ENCODE measurements at regions not wholly inside any gene's neighbourhood (a gene's known extent, or its start where the extent isn't known, plus 50 kb on each side); places are given as distances from the start of the nearest gene placed in this dataset.

DNA sequence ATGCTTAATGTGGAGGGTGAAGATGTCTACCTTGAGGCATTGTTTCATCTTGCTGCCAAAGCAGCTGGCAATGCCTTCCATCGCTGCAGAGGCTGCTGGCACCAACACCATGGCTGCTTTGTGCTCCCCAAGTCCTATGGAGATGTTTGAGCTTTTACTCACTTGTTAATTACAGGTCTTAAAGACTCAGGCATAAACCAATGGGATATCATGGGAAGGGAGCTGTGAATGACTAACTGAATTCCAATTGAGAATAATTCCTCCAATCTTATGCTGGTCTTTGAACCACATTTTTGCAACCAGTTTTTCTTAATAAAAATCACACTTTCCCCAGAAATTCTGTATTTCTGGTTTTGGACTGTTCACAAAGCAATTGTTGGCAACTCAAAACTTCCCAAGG is 762.0 kb downstream of the GBE1 start:
- Histone ChIP-seq H3K9me3 (ENCODE audit: control insufficient read depth, low read length) (no peaks in the 10 kb centered on the region), H3K9ac (ENCODE audit: low read length) (no peak overlapping the region), H3K4me1 (ENCODE audit: control insufficient read depth, insufficient read depth, low read length) (no peaks in the 10 kb centered on the region), H3K36me3 (ENCODE audit: control insufficient read depth, insufficient read depth, low read length, severe bottlenecking) (no peaks in the 10 kb centered on the region), H3K4me3 (ENCODE audit: low read length) (no peak overlapping the region), H3K27me3 (replicated peaks; ENCODE audit: control insufficient read depth, insufficient read depth, low read length) (no peaks in the 10 kb centered on the region)
- no peak for DNase-seq (ENCODE audit: low read depth)

GRCh38 chr3:80998022-80998421 is 763.4 kb downstream of the GBE1 start:
- DNase-seq (ENCODE audit: low read depth), result no peak

DNA sequence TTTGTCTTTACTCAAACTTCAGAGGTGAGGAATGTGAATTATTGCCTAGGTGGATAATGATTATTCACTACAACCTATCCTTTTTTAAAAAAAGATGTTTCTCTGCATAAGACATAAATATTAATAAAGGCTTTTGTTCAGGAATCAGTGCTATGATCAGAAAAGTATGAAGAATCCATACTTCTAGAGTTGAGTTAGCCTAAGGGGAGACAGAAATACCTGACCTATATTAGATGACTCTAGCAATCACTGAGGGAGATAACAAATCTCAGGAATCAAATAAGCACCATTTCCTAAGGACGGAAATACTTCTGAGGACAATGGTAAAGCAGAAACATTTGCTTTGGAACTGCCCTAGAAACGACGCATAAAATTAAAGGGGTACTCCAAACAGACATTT is 763.8 kb downstream of the GBE1 start:
- Histone ChIP-seq H3K4me3 (ENCODE audit: low read length) (no peak overlapping the region), H3K36me3 (ENCODE audit: control insufficient read depth, insufficient read depth, low read length, severe bottlenecking) (no peaks in the 10 kb centered on the region), H3K9ac (ENCODE audit: low read length) (no peak overlapping the region), H3K4me1 (ENCODE audit: control insufficient read depth, insufficient read depth, low read length) (no peaks in the 10 kb centered on the region), H3K9me3 (ENCODE audit: control insufficient read depth, low read length) (no peaks in the 10 kb centered on the region), H3K27me3 (replicated peaks; ENCODE audit: control insufficient read depth, insufficient read depth, low read length) (no peaks in the 10 kb centered on the region)
- no peak for DNase-seq (ENCODE audit: low read depth)

More at GRCh38 chr3:80998022-80998421, 763.4 kb downstream of the GBE1 start:
- Histone ChIP-seq H3K9me3 (ENCODE audit: control insufficient read depth, low read length) (no peaks in the 10 kb centered on the region), H3K4me1 (ENCODE audit: control insufficient read depth, insufficient read depth, low read length) (no peaks in the 10 kb centered on the region), H3K4me3 (ENCODE audit: low read length) (no peak overlapping the region), H3K36me3 (ENCODE audit: control insufficient read depth, insufficient read depth, low read length, severe bottlenecking) (no peaks in the 10 kb centered on the region), H3K9ac (ENCODE audit: low read length) (no peak overlapping the region), H3K27me3 (replicated peaks; ENCODE audit: control insufficient read depth, insufficient read depth, low read length) (no peaks in the 10 kb centered on the region)

DNA sequence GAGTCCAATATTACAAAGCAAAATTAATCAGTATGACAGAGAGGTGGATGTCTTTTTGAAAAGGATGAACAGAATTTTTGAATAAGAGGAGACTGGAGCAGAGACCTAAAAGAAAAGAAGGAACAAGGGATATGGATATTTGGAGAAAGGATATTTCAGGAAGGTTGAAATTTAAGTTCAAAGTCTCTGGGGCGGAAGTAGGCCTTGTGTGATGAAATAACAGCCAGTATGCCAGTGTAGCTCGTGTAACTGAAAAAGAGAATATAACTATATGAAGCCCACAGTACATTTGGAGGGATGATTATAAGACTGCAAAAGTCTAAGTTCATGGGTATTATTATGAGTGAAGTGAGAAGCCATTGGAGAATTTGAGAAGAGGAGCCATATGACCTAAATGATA is 766.7 kb downstream of the GBE1 start:
- no peaks in the 10 kb centered on the region for H3K4me1 ChIP-seq (ENCODE audit: control insufficient read depth, insufficient read depth, low read length)
- H3K4me3 ChIP-seq (ENCODE audit: low read length), result no peak overlapping the region
- H3K27me3 ChIP-seq (replicated peaks; ENCODE audit: control insufficient read depth, insufficient read depth, low read length), result no peaks in the 10 kb centered on the region
- no peaks in the 10 kb centered on the region for H3K36me3 ChIP-seq (ENCODE audit: control insufficient read depth, insufficient read depth, low read length, severe bottlenecking)
- DNase-seq (ENCODE audit: low read depth), result no peak
- H3K9me3 ChIP-seq (ENCODE audit: control insufficient read depth, low read length), result no peaks in the 10 kb centered on the region
- H3K9ac ChIP-seq (ENCODE audit: low read length), result no peak overlapping the region

DNA sequence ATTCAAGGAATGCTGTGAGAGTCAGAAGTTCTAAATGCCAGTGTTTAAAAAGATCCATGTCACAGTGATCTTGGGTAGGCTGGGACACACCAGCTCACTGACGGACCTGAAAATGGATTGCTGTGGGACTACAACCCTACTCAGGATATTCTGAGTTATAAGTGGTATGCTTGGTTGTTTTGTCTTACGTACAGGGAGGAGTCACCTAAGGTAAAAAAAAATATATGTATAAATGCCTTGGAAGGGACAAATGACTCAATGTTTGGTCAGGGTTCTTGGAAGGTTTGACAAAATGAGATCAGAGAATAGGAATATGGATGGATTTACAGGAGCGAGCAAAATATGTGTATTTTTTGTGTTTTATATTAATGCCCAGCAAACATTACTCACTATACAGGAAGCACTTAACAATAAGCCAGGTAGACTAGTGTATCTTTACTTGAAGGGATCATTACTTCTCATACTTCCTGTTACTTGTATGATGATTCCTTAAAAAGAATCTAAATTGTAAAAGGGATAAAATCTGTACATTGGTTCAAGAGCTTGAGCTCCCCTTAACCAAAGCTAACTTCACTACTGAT is 767.3 kb downstream of the GBE1 start:
- H3K9me3 ChIP-seq (ENCODE audit: control insufficient read depth, low read length), result no peaks in the 10 kb centered on the region
- H3K36me3 ChIP-seq (ENCODE audit: control insufficient read depth, insufficient read depth, low read length, severe bottlenecking), result no peaks in the 10 kb centered on the region
- no peaks in the 10 kb centered on the region for H3K27me3 ChIP-seq (replicated peaks; ENCODE audit: control insufficient read depth, insufficient read depth, low read length)
- no peak for DNase-seq (ENCODE audit: low read depth)
- H3K4me1 ChIP-seq (ENCODE audit: control insufficient read depth, insufficient read depth, low read length), result no peaks in the 10 kb centered on the region
- no peak overlapping the region for H3K9ac ChIP-seq (ENCODE audit: low read length)
- H3K4me3 ChIP-seq (ENCODE audit: low read length), result no peak overlapping the region

DNA sequence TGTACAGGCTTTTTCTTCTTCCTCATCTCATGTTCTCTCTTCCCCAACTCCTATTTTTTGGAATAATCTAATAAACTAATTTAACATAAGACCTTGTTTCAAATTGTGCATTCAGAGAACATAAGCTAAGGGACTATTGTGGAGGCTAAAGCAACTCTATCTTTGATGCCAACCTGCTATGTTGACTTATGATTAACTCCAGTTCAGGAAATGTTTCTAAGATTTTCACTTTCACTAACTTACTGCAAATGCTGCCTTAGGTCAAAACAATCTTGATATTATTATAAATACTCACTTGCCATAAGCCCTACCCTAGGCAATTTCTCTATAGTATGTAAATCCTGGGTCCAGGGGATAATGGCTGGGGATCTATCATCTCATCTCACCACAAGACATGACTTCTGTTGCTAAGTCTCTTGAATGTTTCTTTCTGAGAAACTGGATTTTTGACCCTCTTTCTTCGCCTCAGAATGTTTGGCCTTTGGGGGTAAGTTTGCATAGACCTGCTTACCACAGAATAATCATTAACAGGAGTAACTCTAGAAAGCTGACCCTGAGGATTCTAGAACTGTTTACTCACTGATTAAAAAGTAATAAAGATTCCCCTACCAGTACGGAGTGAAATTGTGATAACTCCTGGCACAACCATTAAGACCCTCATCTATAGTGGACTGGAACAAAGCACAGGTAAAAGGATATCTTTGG is 768.1 kb downstream of the GBE1 start:
- no peaks in the 10 kb centered on the region for H3K9me3 ChIP-seq (ENCODE audit: control insufficient read depth, low read length)

DNA sequence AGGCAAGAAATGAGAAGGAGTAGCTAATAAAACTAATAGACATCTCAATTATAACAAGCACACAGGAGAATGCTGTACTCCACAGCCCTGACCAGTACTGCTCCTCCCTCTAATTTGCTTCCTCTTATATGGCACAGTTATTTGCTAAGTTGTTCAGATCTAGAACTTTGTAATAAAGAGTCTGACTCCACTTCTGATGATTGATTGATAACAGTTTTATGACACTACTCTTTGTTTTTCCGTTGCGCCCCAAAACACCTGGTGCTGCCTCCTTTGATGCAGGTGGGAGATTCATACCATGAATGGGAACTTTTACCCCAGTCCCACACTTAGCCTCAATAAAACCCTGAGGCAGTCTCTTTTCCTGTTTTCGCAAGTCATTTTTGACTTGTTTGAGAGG is 777.7 kb downstream of the GBE1 start:
- H3K4me1 ChIP-seq (ENCODE audit: control insufficient read depth, insufficient read depth, low read length), result no peaks in the 10 kb centered on the region
- H3K27me3 ChIP-seq (replicated peaks; ENCODE audit: control insufficient read depth, insufficient read depth, low read length), result no peaks in the 10 kb centered on the region
- no peak for DNase-seq (ENCODE audit: low read depth)
- no peaks in the 10 kb centered on the region for H3K36me3 ChIP-seq (ENCODE audit: control insufficient read depth, insufficient read depth, low read length, severe bottlenecking)
- no peak overlapping the region for H3K9ac ChIP-seq (ENCODE audit: low read length)
- no peak overlapping the region for H3K4me3 ChIP-seq (ENCODE audit: low read length)
- no peaks in the 10 kb centered on the region for H3K9me3 ChIP-seq (ENCODE audit: control insufficient read depth, low read length)

More for the DNA sequence above, 768.1 kb downstream of the GBE1 start:
- H3K4me1 ChIP-seq (ENCODE audit: control insufficient read depth, insufficient read depth, low read length), result no peaks in the 10 kb centered on the region
- no peaks in the 10 kb centered on the region for H3K27me3 ChIP-seq (replicated peaks; ENCODE audit: control insufficient read depth, insufficient read depth, low read length)
- no peak overlapping the region for H3K4me3 ChIP-seq (ENCODE audit: low read length)
- H3K36me3 ChIP-seq (ENCODE audit: control insufficient read depth, insufficient read depth, low read length, severe bottlenecking), result no peaks in the 10 kb centered on the region
- DNase-seq (ENCODE audit: low read depth), result no peak
- H3K9ac ChIP-seq (ENCODE audit: low read length), result no peak overlapping the region

GRCh38 chr3:80978216-80978969 is 783.1 kb downstream of the GBE1 start:
- Histone ChIP-seq H3K9ac (ENCODE audit: low read length) (no peak overlapping the region), H3K9me3 (ENCODE audit: control insufficient read depth, low read length) (no peaks in the 10 kb centered on the region), H3K36me3 (ENCODE audit: control insufficient read depth, insufficient read depth, low read length, severe bottlenecking) (no peaks in the 10 kb centered on the region), H3K27me3 (replicated peaks; ENCODE audit: control insufficient read depth, insufficient read depth, low read length) (no peaks in the 10 kb centered on the region), H3K4me3 (ENCODE audit: low read length) (no peak overlapping the region), H3K4me1 (ENCODE audit: control insufficient read depth, insufficient read depth, low read length) (no peaks in the 10 kb centered on the region)
- no peak for DNase-seq (ENCODE audit: low read depth)

DNA sequence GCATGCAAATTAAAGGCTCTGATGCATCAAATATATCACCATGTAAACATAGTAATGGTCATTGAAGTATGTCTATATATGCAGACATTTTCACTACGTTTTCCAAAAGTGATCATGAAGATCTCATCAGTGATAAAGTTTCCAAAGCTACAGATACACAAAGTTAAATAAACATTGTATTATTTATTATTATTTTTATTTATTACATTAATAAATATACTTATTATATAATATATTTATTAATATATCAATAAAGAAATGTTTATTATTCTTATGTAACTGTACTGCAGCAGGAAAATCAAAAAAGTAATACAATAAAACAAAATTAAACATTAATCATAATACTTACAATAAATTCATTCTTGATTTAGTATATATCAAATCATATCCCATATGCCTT is 791.2 kb downstream of the GBE1 start:
- H3K4me1 ChIP-seq (ENCODE audit: control insufficient read depth, insufficient read depth, low read length), result no peaks in the 10 kb centered on the region
- H3K9ac ChIP-seq (ENCODE audit: low read length), result no peak overlapping the region
- no peak for DNase-seq (ENCODE audit: low read depth)
- no peak overlapping the region for H3K4me3 ChIP-seq (ENCODE audit: low read length)
- H3K27me3 ChIP-seq (replicated peaks; ENCODE audit: control insufficient read depth, insufficient read depth, low read length), result no peaks in the 10 kb centered on the region
- H3K9me3 ChIP-seq (ENCODE audit: control insufficient read depth, low read length), result no peaks in the 10 kb centered on the region
- no peaks in the 10 kb centered on the region for H3K36me3 ChIP-seq (ENCODE audit: control insufficient read depth, insufficient read depth, low read length, severe bottlenecking)

DNA sequence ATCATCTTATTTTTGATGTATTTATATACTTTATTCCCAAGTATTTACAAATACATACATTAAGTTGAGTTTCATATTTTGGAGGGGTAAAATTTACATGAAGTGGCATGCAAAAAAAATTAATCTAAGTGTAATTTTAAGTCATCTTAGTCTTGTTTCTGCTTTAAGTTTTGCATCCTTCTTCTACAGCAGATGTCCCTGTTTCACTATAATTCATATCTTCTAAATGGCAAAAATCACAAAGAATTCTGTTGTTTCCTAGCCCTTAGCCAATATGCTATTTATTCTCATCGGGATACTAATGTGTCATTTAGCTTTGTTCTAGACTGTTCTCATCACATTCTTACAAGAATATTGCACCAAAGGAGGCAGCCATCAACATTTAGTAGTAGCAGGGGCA is 831.9 kb downstream of the GBE1 start:
- no peak overlapping the region for H3K4me3 ChIP-seq (ENCODE audit: low read length)
- no peaks in the 10 kb centered on the region for H3K27me3 ChIP-seq (replicated peaks; ENCODE audit: control insufficient read depth, insufficient read depth, low read length)
- no peaks in the 10 kb centered on the region for H3K9me3 ChIP-seq (ENCODE audit: control insufficient read depth, low read length)

DNA sequence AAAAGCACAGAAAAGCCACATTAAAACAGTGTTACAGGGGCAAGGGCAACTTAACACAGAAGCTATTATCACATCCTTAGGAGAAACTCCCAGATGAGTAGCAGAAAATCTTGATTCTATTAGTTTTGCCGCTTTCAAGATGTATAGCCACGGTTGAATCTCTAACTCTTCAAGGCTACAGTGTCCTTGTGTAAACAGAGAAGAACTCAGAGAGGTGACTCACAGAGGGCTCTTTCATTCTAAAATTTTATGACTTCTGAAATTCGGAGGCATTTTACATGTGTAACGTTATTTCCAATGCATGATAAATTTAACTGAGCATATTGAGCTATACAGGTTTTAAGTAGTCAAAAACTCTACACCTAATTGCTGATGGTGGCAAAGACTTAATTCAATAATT is 846.6 kb downstream of the GBE1 start:
- Histone ChIP-seq H3K36me3 (ENCODE audit: control insufficient read depth, insufficient read depth, low read length, severe bottlenecking) (no peaks in the 10 kb centered on the region), H3K9ac (ENCODE audit: low read length) (no peak overlapping the region), H3K4me1 (ENCODE audit: control insufficient read depth, insufficient read depth, low read length) (no peaks in the 10 kb centered on the region), H3K27me3 (replicated peaks; ENCODE audit: control insufficient read depth, insufficient read depth, low read length) (no peaks in the 10 kb centered on the region), H3K9me3 (ENCODE audit: control insufficient read depth, low read length) (no peaks in the 10 kb centered on the region), H3K4me3 (ENCODE audit: low read length) (no peak overlapping the region)
- no peak for DNase-seq (ENCODE audit: low read depth)

More for the DNA sequence above, 831.9 kb downstream of the GBE1 start:
- H3K4me1 ChIP-seq (ENCODE audit: control insufficient read depth, insufficient read depth, low read length), result no peaks in the 10 kb centered on the region
- DNase-seq (ENCODE audit: low read depth), result no peak
- no peaks in the 10 kb centered on the region for H3K36me3 ChIP-seq (ENCODE audit: control insufficient read depth, insufficient read depth, low read length, severe bottlenecking)
- H3K9ac ChIP-seq (ENCODE audit: low read length), result no peak overlapping the region

All from adipocyte (in vitro differentiated cells).